Activated CD4-positive, alpha-beta memory T cell treated with anti-CD3 and anti-CD28 coated beads, Interleukin-2, amount 10 ng/mL, durations not matched to agents 7 days and 5 days (primary cell): ENCODE measurements at regions not wholly inside any gene's neighbourhood (a gene's known extent, or its start where the extent isn't known, plus 50 kb on each side); places are given as distances from the start of the nearest gene placed in this dataset.
A peak's percentile ranks its signal among the peaks of the same experiment; 100 is the strongest.

Experiments used
- CTCF ChIA-PET: fragments of 350-600 bp; sonication (Branson Sonifier 250); formaldehyde crosslinking; loops from one replicate; lab custom pipeline; 2021; ENCODE audit warnings: antibody characterized with exemption, inconsistent platforms; lab: Charles Lee
- POLR2A ChIA-PET: fragments of 350-600 bp; sonication (Branson Sonifier 250); formaldehyde crosslinking; loops from one replicate; lab custom pipeline; 2021; ENCODE audit warnings: antibody characterized with exemption; lab: Charles Lee
- DNase-seq: peaks from one replicate; pipeline ENCODE4 v3.0.0-alpha.2; 2020
- H3K27ac Mint-ChIP-seq: one replicate; pipeline ENCODE4 v1.8.0; 2021; ENCODE audit warnings: mild to moderate bottlenecking, mixed read lengths
- H3K27me3 Mint-ChIP-seq: one replicate; pipeline ENCODE4 v1.8.0; 2021; ENCODE audit warnings: mixed read lengths
- H3K36me3 Mint-ChIP-seq: one replicate; pipeline ENCODE4 v1.8.0; 2021; ENCODE audit warnings: low read depth, mixed read lengths
- H3K4me1 Mint-ChIP-seq: one replicate; pipeline ENCODE4 v1.8.0; 2021; ENCODE audit warnings: mixed read lengths
- H3K4me3 Mint-ChIP-seq: one replicate; pipeline ENCODE4 v1.8.0; 2021; ENCODE audit warnings: mild to moderate bottlenecking, mixed read lengths
- H3K9me3 Mint-ChIP-seq: one replicate; pipeline ENCODE4 v1.8.0; 2021; ENCODE audit warnings: mixed read lengths

- Mint-ChIP-seq H3K36me3 (no peaks in the 10 kb centered on the region), H3K4me1 (no peaks in the 10 kb centered on the region), H3K27ac (no peak overlapping the region), H3K9me3 (no peaks in the 10 kb centered on the region), H3K4me3 (no peak overlapping the region), H3K27me3 (peaks cover 1% of the 10 kb centered on the region)
- POLR2A ChIA-PET = no interaction called here
- no peak for DNase-seq
- CTCF ChIA-PET = interaction anchor here (0.6 to 2.9 kb wide), 4 partner anchors 74 to 255 kb away, joined by 3 to 10 read pairs (median 4); no protein-coding TSS in a partner anchor
Measured at GRCh38 chr6:37580176-37580955, 80.7 kb upstream of the CCDC167 start.

GRCh38 chr6:37579444-37580067 lies 79.9 kb upstream of the CCDC167 start:
- H3K9me3 Mint-ChIP-seq = no peaks in the 10 kb centered on the region
- DNase-seq = no peak
- peaks cover 1% of the 10 kb centered on the region for H3K27me3 Mint-ChIP-seq
- CTCF ChIA-PET = interaction anchor here (2.9 kb wide), 1 partner anchor 113 kb away, joined by 10 read pairs; no protein-coding TSS in a partner anchor
- POLR2A ChIA-PET = no interaction called here
- H3K4me1 Mint-ChIP-seq = no peaks in the 10 kb centered on the region
- no peaks in the 10 kb centered on the region for H3K36me3 Mint-ChIP-seq
- no peak overlapping the region for H3K4me3 Mint-ChIP-seq
- H3K27ac Mint-ChIP-seq = no peak overlapping the region

- ChIA-PET POLR2A (no interaction called here), CTCF (interaction anchor here (2.9 kb wide), 1 partner anchor 114 kb away, joined by 10 read pairs; no protein-coding TSS in a partner anchor)
- Mint-ChIP-seq H3K36me3 (no peaks in the 10 kb centered on the region), H3K4me3 (no peak overlapping the region), H3K27me3 (peaks cover 1% of the 10 kb centered on the region), H3K9me3 (no peaks in the 10 kb centered on the region), H3K27ac (no peak overlapping the region), H3K4me1 (no peaks in the 10 kb centered on the region)
- no peak for DNase-seq
Measured at GRCh38 chr6:37578104-37578503, 78.4 kb upstream of the CCDC167 start.

- Mint-ChIP-seq H3K27ac (no peak overlapping the region), H3K4me3 (no peak overlapping the region), H3K27me3 (peaks cover 1% of the 10 kb centered on the region), H3K4me1 (no peaks in the 10 kb centered on the region), H3K9me3 (no peaks in the 10 kb centered on the region), H3K36me3 (no peaks in the 10 kb centered on the region)
- CTCF ChIA-PET = no interaction called here
- POLR2A ChIA-PET = no interaction called here
- no peak for DNase-seq
Measured at GRCh38 chr6:37576336-37576737, 76.6 kb upstream of the CCDC167 start.

GRCh38 chr6:37575221-37575620 lies 75.5 kb upstream of the CCDC167 start:
- H3K27ac Mint-ChIP-seq = no peak overlapping the region
- no peaks in the 10 kb centered on the region for H3K9me3 Mint-ChIP-seq
- peaks cover 2% of the 10 kb centered on the region for H3K27me3 Mint-ChIP-seq
- ChIA-PET POLR2A (interaction anchor here (0.8 kb wide), 1 partner anchor 79 kb away, joined by 3 read pairs; no protein-coding TSS in a partner anchor), CTCF (no interaction called here)
- no peak for DNase-seq
- H3K36me3 Mint-ChIP-seq = no peaks in the 10 kb centered on the region
- H3K4me1 Mint-ChIP-seq = no peaks in the 10 kb centered on the region
- no peak overlapping the region for H3K4me3 Mint-ChIP-seq

- no peak for DNase-seq
- ChIA-PET POLR2A (no interaction called here), CTCF (interaction anchor here (1.2 kb wide), 1 partner anchor 120 kb away, joined by 5 read pairs; no protein-coding TSS in a partner anchor)
- Mint-ChIP-seq H3K36me3 (no peaks in the 10 kb centered on the region), H3K4me3 (no peak overlapping the region), H3K27ac (no peak overlapping the region), H3K27me3 (peaks cover 8% of the 10 kb centered on the region), H3K4me1 (no peaks in the 10 kb centered on the region), H3K9me3 (no peaks in the 10 kb centered on the region)
Measured at GRCh38 chr6:37572334-37572733, 72.6 kb upstream of the CCDC167 start.

- no peaks in the 10 kb centered on the region for H3K9me3 Mint-ChIP-seq
Measured at GRCh38 chr6:37570482-37571133, 70.9 kb upstream of the CCDC167 start.

GRCh38 chr6:37569743-37570481 lies 70.2 kb upstream of the CCDC167 start:
- Mint-ChIP-seq H3K27ac (no peak overlapping the region), H3K4me1 (peaks cover 5% of the 10 kb centered on the region), H3K4me3 (no peak overlapping the region), H3K36me3 (no peaks in the 10 kb centered on the region), H3K27me3 (peaks cover 9% of the 10 kb centered on the region), H3K9me3 (no peaks in the 10 kb centered on the region)
- ChIA-PET POLR2A (interaction anchor here (1.5 kb wide), 1 partner anchor 90 kb away, joined by 3 read pairs; no protein-coding TSS in a partner anchor), CTCF (no interaction called here)
- no peak for DNase-seq

More at GRCh38 chr6:37570482-37571133, 70.9 kb upstream of the CCDC167 start:
- peaks cover 5% of the 10 kb centered on the region for H3K4me1 Mint-ChIP-seq
- no peak overlapping the region for H3K4me3 Mint-ChIP-seq
- CTCF ChIA-PET = interaction anchor here (1.0 to 1.2 kb wide), 2 partner anchors 83 to 121 kb away, joined by 3 to 5 read pairs; no protein-coding TSS in a partner anchor
- no peaks in the 10 kb centered on the region for H3K36me3 Mint-ChIP-seq
- no peak overlapping the region for H3K27ac Mint-ChIP-seq
- peaks cover 8% of the 10 kb centered on the region for H3K27me3 Mint-ChIP-seq
- POLR2A ChIA-PET = interaction anchor here (1.5 kb wide), 1 partner anchor 91 kb away, joined by 3 read pairs; no protein-coding TSS in a partner anchor
- no peak for DNase-seq

GRCh38 chr6:37569317-37569716 lies 69.6 kb upstream of the CCDC167 start:
- Mint-ChIP-seq H3K9me3 (no peaks in the 10 kb centered on the region), H3K27me3 (peaks cover 15% of the 10 kb centered on the region), H3K36me3 (no peaks in the 10 kb centered on the region), H3K27ac (no peak overlapping the region), H3K4me1 (peaks cover 5% of the 10 kb centered on the region), H3K4me3 (no peak overlapping the region)
- CTCF ChIA-PET = no interaction called here
- POLR2A ChIA-PET = interaction anchor here (1.5 kb wide), 1 partner anchor 90 kb away, joined by 3 read pairs; no protein-coding TSS in a partner anchor
- no peak for DNase-seq

GRCh38 chr6:37566950-37567349 lies 67.3 kb upstream of the CCDC167 start:
- DNase-seq = no peak
- ChIA-PET POLR2A (no interaction called here), CTCF (interaction anchor here (0.9 to 2.8 kb wide), 8 partner anchors 50 to 264 kb away, joined by 3 to 16 read pairs (median 6); partner anchors contain the start of gene CCDC167)
- H3K27ac Mint-ChIP-seq = no peak overlapping the region
- H3K4me1 Mint-ChIP-seq = peaks cover 5% of the 10 kb centered on the region
- H3K27me3 Mint-ChIP-seq = peaks cover 17% of the 10 kb centered on the region
- no peak overlapping the region for H3K4me3 Mint-ChIP-seq
- no peaks in the 10 kb centered on the region for H3K36me3 Mint-ChIP-seq
- H3K9me3 Mint-ChIP-seq = no peaks in the 10 kb centered on the region

GRCh38 chr6:37566111-37566949 lies 66.6 kb upstream of the CCDC167 start:
- ChIA-PET CTCF (interaction anchor here (0.6 to 2.8 kb wide), 25 partner anchors 13 to 545 kb away, joined by 3 to 16 read pairs (median 4); partner anchors contain the start of gene CCDC167), POLR2A (interaction anchor here (1.0 to 1.5 kb wide), 2 partner anchors 49 to 126 kb away, joined by 3 to 4 read pairs; no protein-coding TSS in a partner anchor)
- Mint-ChIP-seq H3K4me1 (peaks cover 5% of the 10 kb centered on the region), H3K36me3 (no peaks in the 10 kb centered on the region), H3K9me3 (no peaks in the 10 kb centered on the region), H3K27me3 (peaks cover 17% of the 10 kb centered on the region), H3K27ac (no peak overlapping the region), H3K4me3 (no peak overlapping the region)
- peak; percentile 71 for DNase-seq
